ENCODE measurements at regions not wholly inside any gene's neighbourhood (a gene's known extent, or its start where the extent isn't known, plus 50 kb on each side); places are given as distances from the start of the nearest gene placed in this dataset.

GRCh38 chr9:16352251-16352650 lies 518.2 kb downstream of the BNC2 start:
- no peak for TF ChIP-seq CTCF (IDR thresholded peaks at IDR 0.05)
- TF ChIP-seq SMC3 (IDR thresholded peaks at IDR 0.05; ENCODE audit: low read depth, low read length): no peak
- no peak for TF ChIP-seq JUND (IDR thresholded peaks at IDR 0.05)
- no peak for TF ChIP-seq EZH2phosphoT487 (IDR thresholded peaks at IDR 0.05; ENCODE audit: borderline replicate concordance, low read depth)
- no peak for TF ChIP-seq ELF1 (IDR thresholded peaks at IDR 0.05)
- no peak for TF ChIP-seq RCOR1 (IDR thresholded peaks at IDR 0.05; ENCODE audit: low read length)
- TF ChIP-seq POLR2AphosphoS5 (IDR thresholded peaks at IDR 0.05; ENCODE audit: low read depth, low read length): no peak
- no peak for TF ChIP-seq YY1 (IDR thresholded peaks at IDR 0.05; ENCODE audit: low read depth)
- no peak for TF ChIP-seq TAF1 (IDR thresholded peaks at IDR 0.05; ENCODE audit: borderline replicate concordance, low read depth, low read length)
- no peak for TF ChIP-seq NFIC (IDR thresholded peaks at IDR 0.05; ENCODE audit: borderline replicate concordance)
- TF ChIP-seq SIN3A (IDR thresholded peaks at IDR 0.05; ENCODE audit: borderline replicate concordance, low read depth, low read length): no peak
- no peak for TF ChIP-seq USF1 (IDR thresholded peaks at IDR 0.05; ENCODE audit: borderline replicate concordance, low read depth)
- TF ChIP-seq MXI1 (IDR thresholded peaks at IDR 0.05; ENCODE audit: low read depth, low read length): no peak
- no peak for TF ChIP-seq NRF1 (IDR thresholded peaks at IDR 0.05; ENCODE audit: low read depth, low read length)

Measured in SK-N-SH (cell line).